K562 (cell line): ENCODE measurements at regions not wholly inside any gene's neighbourhood (a gene's known extent, or its start where the extent isn't known, plus 50 kb on each side); places are given as distances from the start of the nearest gene placed in this dataset.

Experiments used
- ATAC-seq: fragments of 200-7000 bp; cut with Tn5 transposase; 3 replicates; pipeline ENCODE4 v1.9.1; 2020; ENCODE audit warnings: moderate library complexity
- BruUV-seq: library from RNA; stranded (reverse); fragments of 400-500 nt; replicated peaks from 2 replicates; lab custom pipeline; 2021; lab: Mats Ljungman, UMichigan
- CTCF ChIA-PET: fragments of 300-600 bp; formaldehyde crosslinking; extraction: SDS; loops from one replicate; lab custom pipeline; 2021; ENCODE audit warnings: low intra/inter-chr PET ratio; lab: Yijun Ruan, JAX
- POLR2A ChIA-PET: fragments of 300-600, 350-650 bp; sonication (Branson Sonifier 250); formaldehyde crosslinking; extraction: SDS; loops from one replicate; lab custom pipeline; 2021; ENCODE audit warnings: antibody characterized with exemption, inconsistent platforms; lab: Yijun Ruan, JAX
- DNase-seq, 4 experiments: peaks; one replicate each; pipeline versions ENCODE4 v3.0.0 to v3.0.0-alpha.2; 2011 to 2018; ENCODE audit warnings: low spot score in 3 of 4, mixed read lengths in 3 of 4; ENCODE audit errors: extremely low read depth in 1 of 4
- FAIRE-seq: peaks from 2 replicates; lab custom pipeline; 2011; peaks lifted over from hg19 to GRCh38; lab: Jason Lieb, UNC
- H2AFZ ChIP-seq: 2 replicates; pipeline ENCODE4 v1.6.0; 2011; ENCODE audit warnings: low read depth, low read length, control low read depth, inconsistent platforms
- H3K27ac ChIP-seq: fragments of 200-600 bp; 3 replicates; pipeline ENCODE4 v1.8.0; 2011; ENCODE audit warnings: low read depth, mild to moderate bottlenecking, control low read depth, inconsistent platforms, low read length, moderate library complexity, mixed read lengths; ENCODE audit errors: extremely low read depth
- H3K27me3 ChIP-seq, 2 experiments: fragments of 300-600 bp in 1 of 2; 2 replicates in 1 of 2; 3 replicates in 1 of 2; pipeline versions ENCODE4 v1.6.0 to v1.8.0; 2011; ENCODE audit warnings: inconsistent platforms in 2 of 2, low read length in 2 of 2, mild to moderate bottlenecking in 1 of 2, mixed read lengths in 1 of 2, moderate library complexity in 1 of 2; ENCODE audit not compliant: control insufficient read depth in 2 of 2, insufficient read depth in 2 of 2
- H3K36me3 ChIP-seq: fragments of 300-600 bp; 3 replicates; pipeline ENCODE4 v1.8.0; 2011; ENCODE audit warnings: mild to moderate bottlenecking, low read length, inconsistent platforms; ENCODE audit not compliant: control insufficient read depth, insufficient read depth
- H3K4me1 ChIP-seq, 2 experiments: fragments of 200-600 bp in 1 of 2; replicated peaks in 1 of 2; 2 replicates in 1 of 2; 3 replicates in 1 of 2; pipeline versions ENCODE4 v1.5.1 to v1.8.0; 2011; ENCODE audit warnings: inconsistent platforms in 2 of 2, low read length in 2 of 2, mild to moderate bottlenecking in 1 of 2, mixed read lengths in 1 of 2, moderate library complexity in 1 of 2; ENCODE audit not compliant: control insufficient read depth in 2 of 2, insufficient read depth in 2 of 2
- H3K4me2 ChIP-seq: 2 replicates; pipeline ENCODE4 v1.6.1; 2011; ENCODE audit warnings: low read length, control low read depth, inconsistent platforms, mixed read lengths; ENCODE audit not compliant: insufficient read depth
- H3K4me3 ChIP-seq: fragments of 200-600 bp; sonication (generic), shearing (Covaris generic); 2 replicates; pipeline ENCODE4 v1.5.1; 2016; ENCODE audit warnings: control low read depth, inconsistent platforms
- H3K79me2 ChIP-seq: fragments of 200-600 bp; 3 replicates; pipeline ENCODE4 v1.8.0; 2011; ENCODE audit warnings: low read length, inconsistent platforms; ENCODE audit not compliant: control insufficient read depth, insufficient read depth
- H3K9ac ChIP-seq, 2 experiments: 2 replicates each; pipeline versions ENCODE4 v1.6.0 to v1.6.1; 2011; ENCODE audit warnings: low read depth in 2 of 2, low read length in 2 of 2, control low read depth in 1 of 2, inconsistent platforms in 1 of 2, mild to moderate bottlenecking in 1 of 2, mixed read lengths in 1 of 2; ENCODE audit not compliant: insufficient read depth in 1 of 2
- H3K9me1 ChIP-seq: one replicate; pipeline ENCODE4 v1.6.0; 2011; ENCODE audit warnings: inconsistent platforms, mild to moderate bottlenecking, low read length, moderate library complexity; ENCODE audit not compliant: control insufficient read depth, insufficient read depth
- H3K9me3 ChIP-seq: replicated peaks from 2 replicates; pipeline ENCODE4 v1.5.1; 2011; ENCODE audit warnings: low read depth, low read length, inconsistent platforms; ENCODE audit not compliant: control insufficient read depth, insufficient read depth
- H4K20me1 ChIP-seq: replicated peaks from 2 replicates; pipeline ENCODE4 v1.6.1; 2011; ENCODE audit warnings: low read length, inconsistent platforms, mixed read lengths; ENCODE audit not compliant: control insufficient read depth, insufficient read depth
- ELF4 ChIP-seq: fragments of 450-650 bp; formaldehyde crosslinking; IDR thresholded peaks from 2 replicates; pipeline ENCODE4 v1.4.0; 2022; ENCODE audit warnings: missing genetic modification characterization
- HDAC2 ChIP-seq: fragments of 450-650 bp; IDR thresholded peaks from 2 replicates; pipeline ENCODE4 v1.6.1; 2016; ENCODE audit warnings: mild to moderate bottlenecking
- HMG20A ChIP-seq: fragments of 450-650 bp; formaldehyde crosslinking; conservative IDR thresholded peaks from 2 replicates; pipeline ENCODE4 v1.4.0; 2020; ENCODE audit warnings: mild to moderate bottlenecking, mixed read lengths
- SAFB ChIP-seq: fragments of 200-400 bp; formaldehyde crosslinking; IDR thresholded peaks from 2 replicates; pipeline ENCODE4 v1.6.1; 2017; ENCODE audit warnings: low read depth, low read length, borderline replicate concordance
- VEZF1 ChIP-seq: fragments of 200-800 bp; sonication (Bioruptor generic); IDR thresholded peaks from 2 replicates; pipeline ENCODE4 v1.6.1; 2017; ENCODE audit warnings: missing genetic modification characterization, missing compliant biosample characterization
- WGBS: fragments of 100-300 bp; shearing (Covaris generic); methylation state at CpG from one replicate; pipeline ENCODE4 v1.1.6; 2016; ENCODE audit warnings: low coverage, mixed read lengths; ENCODE audit not compliant: insufficient coverage; ENCODE audit errors: missing lambda C conversion rate; 5-methylcytosine and 5-hydroxymethylcytosine counted together
- in situ Hi-C: fragments of 300-500 bp; cut with MboI; formaldehyde crosslinking; loops from 4 replicates; pipeline ENCODE4 v1.15.0; 2018; ENCODE audit warnings: inconsistent platforms, mixed read lengths
- intact Hi-C: fragments of 100-400 bp; cut with micrococcal nuclease; formaldehyde crosslinking; loops from 2 replicates; pipeline ENCODE4 v1.14.2; 2022
- TF ChIP-seq, protein P1 (sequence below): sonication (generic); formaldehyde crosslinking; IDR thresholded peaks from 2 replicates; pipeline ENCODE4 v1.8.0; 2022; ENCODE audit warnings: missing genetic modification reagents, mild to moderate bottlenecking, borderline replicate concordance
- TF ChIP-seq, protein P2 (sequence below): sonication (generic); formaldehyde crosslinking; IDR thresholded peaks from 2 replicates; pipeline ENCODE4 v1.8.1; 2022; ENCODE audit warnings: missing genetic modification reagents

DNA sequence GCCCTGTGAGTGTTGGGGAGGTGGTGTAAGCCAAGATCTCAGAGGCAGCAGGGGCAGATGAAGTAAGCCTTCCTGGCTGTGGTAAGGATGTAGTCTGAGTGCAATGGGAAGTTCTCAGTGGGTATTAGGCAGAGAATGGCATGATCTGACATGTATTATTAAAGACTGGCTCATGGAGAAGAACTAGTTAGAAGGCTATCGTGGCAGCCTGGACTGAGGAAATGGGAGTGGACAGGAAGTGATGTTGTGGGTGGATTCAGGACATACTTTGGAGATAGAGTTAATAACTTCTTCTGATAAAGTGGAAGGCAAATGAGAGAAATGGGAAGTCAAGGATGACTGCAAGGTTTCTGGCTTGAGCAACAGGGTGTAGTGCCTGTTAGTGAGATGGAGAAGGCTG lies 250.9 kb upstream of the CFAP20DC start (continued):
- TF ChIP-seq VEZF1, result no peak

- Histone ChIP-seq H3K9ac (no peak overlapping the region), H3K4me2 (no peak overlapping the region), H3K79me2 (no peaks in the 10 kb centered on the region), H2AFZ (no peak overlapping the region), H3K27ac (no peak overlapping the region), H3K4me1 (no peaks in the 10 kb centered on the region), H4K20me1 (no peaks in the 10 kb centered on the region), H3K9me3 (no peaks in the 10 kb centered on the region), H3K4me3 (no peak overlapping the region), H3K27me3 (no peaks in the 10 kb centered on the region), H3K9me1 (no peaks in the 10 kb centered on the region), H3K36me3 (no peaks in the 10 kb centered on the region)
- intact Hi-C loops, result no loop called here
- CTCF ChIA-PET, result no interaction called here
- TF ChIP-seq SAFB (no peak), ELF4 (CRISPR knock-in tag) (no peak), HDAC2 (no peak), HMG20A (CRISPR knock-in tag) (no peak)
- TF ChIP-seq, protein P1, sequence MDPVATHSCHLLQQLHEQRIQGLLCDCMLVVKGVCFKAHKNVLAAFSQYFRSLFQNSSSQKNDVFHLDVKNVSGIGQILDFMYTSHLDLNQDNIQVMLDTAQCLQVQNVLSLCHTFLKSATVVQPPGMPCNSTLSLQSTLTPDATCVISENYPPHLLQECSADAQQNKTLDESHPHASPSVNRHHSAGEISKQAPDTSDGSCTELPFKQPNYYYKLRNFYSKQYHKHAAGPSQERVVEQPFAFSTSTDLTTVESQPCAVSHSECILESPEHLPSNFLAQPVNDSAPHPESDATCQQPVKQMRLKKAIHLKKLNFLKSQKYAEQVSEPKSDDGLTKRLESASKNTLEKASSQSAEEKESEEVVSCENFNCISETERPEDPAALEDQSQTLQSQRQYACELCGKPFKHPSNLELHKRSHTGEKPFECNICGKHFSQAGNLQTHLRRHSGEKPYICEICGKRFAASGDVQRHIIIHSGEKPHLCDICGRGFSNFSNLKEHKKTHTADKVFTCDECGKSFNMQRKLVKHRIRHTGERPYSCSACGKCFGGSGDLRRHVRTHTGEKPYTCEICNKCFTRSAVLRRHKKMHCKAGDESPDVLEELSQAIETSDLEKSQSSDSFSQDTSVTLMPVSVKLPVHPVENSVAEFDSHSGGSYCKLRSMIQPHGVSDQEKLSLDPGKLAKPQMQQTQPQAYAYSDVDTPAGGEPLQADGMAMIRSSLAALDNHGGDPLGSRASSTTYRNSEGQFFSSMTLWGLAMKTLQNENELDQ (CRISPR knock-in tag), result no peak
- TF ChIP-seq, protein P2, sequence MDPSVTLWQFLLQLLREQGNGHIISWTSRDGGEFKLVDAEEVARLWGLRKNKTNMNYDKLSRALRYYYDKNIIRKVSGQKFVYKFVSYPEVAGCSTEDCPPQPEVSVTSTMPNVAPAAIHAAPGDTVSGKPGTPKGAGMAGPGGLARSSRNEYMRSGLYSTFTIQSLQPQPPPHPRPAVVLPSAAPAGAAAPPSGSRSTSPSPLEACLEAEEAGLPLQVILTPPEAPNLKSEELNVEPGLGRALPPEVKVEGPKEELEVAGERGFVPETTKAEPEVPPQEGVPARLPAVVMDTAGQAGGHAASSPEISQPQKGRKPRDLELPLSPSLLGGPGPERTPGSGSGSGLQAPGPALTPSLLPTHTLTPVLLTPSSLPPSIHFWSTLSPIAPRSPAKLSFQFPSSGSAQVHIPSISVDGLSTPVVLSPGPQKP (CRISPR knock-in tag), result no peak
- BruUV-seq, result no TSS peak
- 0% methylated on average over 2 of the region's 2 CpGs for WGBS
- in situ Hi-C loops, result no loop called here
- no peak for FAIRE-seq
- no peak for DNase-seq
- POLR2A ChIA-PET, result no interaction called here
- ATAC-seq, result no peak
Observed at GRCh38 chr3:59299561-59299960, 249.7 kb upstream of the CFAP20DC start.
